ENCODE measurements at regions not wholly inside any gene's neighbourhood (a gene's known extent, or its start where the extent isn't known, plus 50 kb on each side); places are given as distances from the start of the nearest gene placed in this dataset.

DNA sequence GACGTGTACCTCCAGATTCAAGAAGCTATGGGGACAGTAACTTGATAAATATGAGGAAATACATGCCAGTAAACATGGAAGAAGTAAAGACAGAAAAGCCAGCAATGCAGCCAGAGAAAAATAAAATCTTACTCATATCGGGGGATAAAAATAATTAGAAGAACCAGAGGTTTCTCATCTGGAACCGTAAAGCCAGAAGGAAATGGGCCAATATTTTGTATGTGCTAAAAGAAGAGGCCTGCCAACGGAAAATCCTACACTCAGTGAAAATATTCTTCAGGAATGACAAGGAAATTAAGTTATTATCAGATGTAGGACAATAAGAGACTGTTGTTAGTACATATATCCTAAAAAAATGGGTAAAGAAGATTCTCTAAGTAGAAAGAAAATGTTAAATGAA, 401.2 kb downstream of the CDC14C start:
- intact Hi-C loops (cut with micrococcal nuclease): no loop called here
- Histone ChIP-seq H2AFZ (ENCODE audit: insufficient read depth, low read depth, low read length, poor library complexity, severe bottlenecking) (no peak overlapping the region), H3K36me3 (replicated peaks in 1 of 2; ENCODE audit: control insufficient read depth in 1 of 2, insufficient read depth in 2 of 2, low read length in 2 of 2) (no peaks in the 10 kb centered on the region), H3K9ac (ENCODE audit: insufficient read depth, low read length, poor library complexity, severe bottlenecking) (no peak overlapping the region), H3K9me3 (replicated peaks in 1 of 2; ENCODE audit: control insufficient read depth in 1 of 2, insufficient read depth in 1 of 2, low read length in 2 of 2) (no peaks in the 10 kb centered on the region), H3K4me3 (replicated peaks in 1 of 3; ENCODE audit: low read depth in 2 of 3, low read length in 3 of 3) (no peak overlapping the region), H3K4me1 (ENCODE audit: control insufficient read depth in 1 of 2, insufficient read depth in 2 of 2, low read length in 2 of 2) (no peaks in the 10 kb centered on the region), H3K27ac (ENCODE audit: low read depth in 1 of 2, low read length in 2 of 2) (no peak overlapping the region), H4K20me1 (ENCODE audit: insufficient read depth, low read length) (no peaks in the 10 kb centered on the region), H3K4me2 (replicated peaks; ENCODE audit: extremely low read depth, low read length, poor library complexity, severe bottlenecking) (no peak overlapping the region), H3K27me3 (ENCODE audit: control insufficient read depth in 2 of 2, insufficient read depth in 2 of 2, low read length in 2 of 2) (no peaks in the 10 kb centered on the region), H3K79me2 (ENCODE audit: insufficient read depth, low read length) (no peaks in the 10 kb centered on the region)
- no peaks in the 10 kb centered on the region for H3K36me3 Mint-ChIP-seq
- no peaks in the 10 kb centered on the region for H3K4me1 Mint-ChIP-seq
- H3K4me3 Mint-ChIP-seq: no peak overlapping the region
- WGBS (ENCODE audit: insufficient coverage): no CpG with 5 or more reads among the region's 4 CpGs
- peaks cover 0 to 3% (median 0%) of the 10 kb centered on the region in 7 donors for H3K9me3 Mint-ChIP-seq
- H3K27me3 Mint-ChIP-seq (ENCODE audit: low read depth in 3 of 3): peaks cover 0 to 2% (median 0%) of the 10 kb centered on the region in 3 donors
- TF ChIP-seq, protein P1, sequence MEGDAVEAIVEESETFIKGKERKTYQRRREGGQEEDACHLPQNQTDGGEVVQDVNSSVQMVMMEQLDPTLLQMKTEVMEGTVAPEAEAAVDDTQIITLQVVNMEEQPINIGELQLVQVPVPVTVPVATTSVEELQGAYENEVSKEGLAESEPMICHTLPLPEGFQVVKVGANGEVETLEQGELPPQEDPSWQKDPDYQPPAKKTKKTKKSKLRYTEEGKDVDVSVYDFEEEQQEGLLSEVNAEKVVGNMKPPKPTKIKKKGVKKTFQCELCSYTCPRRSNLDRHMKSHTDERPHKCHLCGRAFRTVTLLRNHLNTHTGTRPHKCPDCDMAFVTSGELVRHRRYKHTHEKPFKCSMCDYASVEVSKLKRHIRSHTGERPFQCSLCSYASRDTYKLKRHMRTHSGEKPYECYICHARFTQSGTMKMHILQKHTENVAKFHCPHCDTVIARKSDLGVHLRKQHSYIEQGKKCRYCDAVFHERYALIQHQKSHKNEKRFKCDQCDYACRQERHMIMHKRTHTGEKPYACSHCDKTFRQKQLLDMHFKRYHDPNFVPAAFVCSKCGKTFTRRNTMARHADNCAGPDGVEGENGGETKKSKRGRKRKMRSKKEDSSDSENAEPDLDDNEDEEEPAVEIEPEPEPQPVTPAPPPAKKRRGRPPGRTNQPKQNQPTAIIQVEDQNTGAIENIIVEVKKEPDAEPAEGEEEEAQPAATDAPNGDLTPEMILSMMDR (IDR thresholded peaks at IDR 0.05): no peak
- H3K27ac Mint-ChIP-seq: no peak overlapping the region
- no peak for DNase-seq

DNA sequence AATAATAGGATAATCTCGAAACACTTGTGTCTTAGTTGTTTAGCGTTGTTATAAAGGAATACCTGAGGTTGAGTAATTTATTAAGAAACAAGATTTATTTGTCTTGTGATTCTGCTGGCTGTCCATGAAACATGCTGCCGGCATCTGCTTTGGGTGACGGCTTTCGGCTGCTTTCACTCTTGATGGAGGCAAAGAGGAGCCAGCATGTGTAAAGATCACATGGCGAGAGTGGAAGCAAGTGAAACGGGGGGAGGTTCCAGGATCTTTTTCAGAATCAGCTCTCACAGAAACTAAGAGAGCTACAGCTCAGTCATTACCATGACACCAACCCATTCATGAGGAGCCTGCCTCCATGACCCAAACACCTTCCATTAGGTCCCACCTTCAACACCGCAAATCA, 402.8 kb downstream of the CDC14C start:
- H3K36me3 Mint-ChIP-seq: no peaks in the 10 kb centered on the region

More for the DNA sequence above, 402.8 kb downstream of the CDC14C start:
- Mint-ChIP-seq H3K27ac (no peak overlapping the region), H3K27me3 (ENCODE audit: low read depth in 3 of 3) (no peaks in the 10 kb centered on the region), H3K9me3 (peaks cover 0 to 3% (median 0%) of the 10 kb centered on the region in 7 donors), H3K4me1 (no peaks in the 10 kb centered on the region), H3K4me3 (no peak overlapping the region)
- no peaks in the 10 kb centered on the region for H3K4me1 ChIP-seq (ENCODE audit: control insufficient read depth in 1 of 2, insufficient read depth in 2 of 2, low read length in 2 of 2)
- no peak overlapping the region for H3K4me3 ChIP-seq (replicated peaks in 1 of 3; ENCODE audit: low read depth in 2 of 3, low read length in 3 of 3)
- H4K20me1 ChIP-seq (ENCODE audit: insufficient read depth, low read length): no peaks in the 10 kb centered on the region
- no peaks in the 10 kb centered on the region for H3K9me3 ChIP-seq (replicated peaks in 1 of 2; ENCODE audit: control insufficient read depth in 1 of 2, insufficient read depth in 1 of 2, low read length in 2 of 2)
- no peak for DNase-seq
- no peaks in the 10 kb centered on the region for H3K36me3 ChIP-seq (replicated peaks in 1 of 2; ENCODE audit: control insufficient read depth in 1 of 2, insufficient read depth in 2 of 2, low read length in 2 of 2)
- intact Hi-C loops (cut with micrococcal nuclease): no loop called here
- no peak overlapping the region for H3K4me2 ChIP-seq (replicated peaks; ENCODE audit: extremely low read depth, low read length, poor library complexity, severe bottlenecking)
- no peak overlapping the region for H2AFZ ChIP-seq (ENCODE audit: insufficient read depth, low read depth, low read length, poor library complexity, severe bottlenecking)
- H3K27ac ChIP-seq (ENCODE audit: low read depth in 1 of 2, low read length in 2 of 2): no peak overlapping the region
- no peak overlapping the region for H3K9ac ChIP-seq (ENCODE audit: insufficient read depth, low read length, poor library complexity, severe bottlenecking)
- H3K27me3 ChIP-seq (ENCODE audit: control insufficient read depth in 2 of 2, insufficient read depth in 2 of 2, low read length in 2 of 2): no peaks in the 10 kb centered on the region
- TF ChIP-seq, protein P1 (IDR thresholded peaks at IDR 0.05): no peak
- WGBS (ENCODE audit: insufficient coverage): 96% methylated on average over 4 of the region's 8 CpGs
- no peaks in the 10 kb centered on the region for H3K79me2 ChIP-seq (ENCODE audit: insufficient read depth, low read length)
